Mucosa of descending colon (tissue), 3 donors: ENCODE measurements at regions not wholly inside any gene's neighbourhood (a gene's known extent, or its start where the extent isn't known, plus 50 kb on each side); places are given as distances from the start of the nearest gene placed in this dataset.

ENCODE experiments used
- ATAC-seq: fragments of 200-7000 bp; cut with Tn5 transposase; one replicate; pipeline ENCODE4 v1.9.1; 2020; ENCODE audit warnings: mild to moderate bottlenecking, moderate library complexity
- DNase-seq, 3 donors: peaks; one replicate each; pipeline ENCODE4 v3.0.0-alpha.2; 2020
- H3K36me3 ChIP-seq: fragments of 200-600 bp; one replicate; pipeline ENCODE4 v1.8.0; 2021; ENCODE audit warnings: low read depth, mild to moderate bottlenecking
- H3K4me1 ChIP-seq: fragments of 200-600 bp; one replicate; pipeline ENCODE4 v1.8.0; 2021; ENCODE audit warnings: low read depth, mild to moderate bottlenecking
- H3K4me3 ChIP-seq: fragments of 200-600 bp; one replicate; pipeline ENCODE4 v1.8.0; 2021; ENCODE audit warnings: mild to moderate bottlenecking
- H3K9me3 ChIP-seq: fragments of 200-600 bp; one replicate; pipeline ENCODE4 v1.8.0; 2021; ENCODE audit warnings: mild to moderate bottlenecking
- CTCF ChIP-seq: fragments of 200-600 bp; IDR thresholded peaks from one replicate; pipeline ENCODE4 v1.8.0; 2022; ENCODE audit warnings: antibody characterized with exemption, mild to moderate bottlenecking
- intact Hi-C, 2 donors: fragments of 100-400 bp; cut with DNase I in 1 of 2; cut with micrococcal nuclease in 1 of 2; formaldehyde crosslinking; loops; one replicate each; pipeline versions ENCODE4 v1.11.0 to v1.11.1; 2022; cut with DNase I, micrococcal nuclease
- donor health status: DM: no; HTN: no; CAD: no; lungs with moderate emphysema.
- donor health status: DM: no; HTN: no; CAD: no.
- donor health status: DM: no; HTN: yes; CAD: no.

DNA sequence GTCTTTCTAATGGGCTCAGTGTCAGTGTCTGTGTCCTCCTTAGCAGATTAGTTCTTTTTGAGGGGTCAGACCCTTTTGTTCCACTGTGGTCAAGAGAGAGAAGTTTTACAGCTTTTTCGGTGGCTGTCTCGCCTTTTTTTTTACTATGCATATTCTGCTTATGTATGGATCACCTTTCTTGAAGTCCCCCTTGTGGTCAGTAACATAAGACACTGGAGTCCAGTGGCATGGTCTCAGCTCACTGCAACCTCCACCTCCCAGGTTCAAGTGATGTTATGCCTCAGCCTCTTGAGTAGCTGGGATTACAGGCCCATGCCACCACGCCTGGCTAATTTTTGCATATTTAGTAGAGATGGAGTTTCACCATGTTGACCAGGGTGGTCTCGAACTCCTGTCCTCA, 54.0 kb upstream of the PGRMC2 start:
- intact Hi-C loops, result no loop called here
- no peaks in the 10 kb centered on the region for H3K9me3 ChIP-seq
- H3K4me3 ChIP-seq, result no peak overlapping the region
- no peak for TF ChIP-seq CTCF
- no peak for DNase-seq
- no peaks in the 10 kb centered on the region for H3K4me1 ChIP-seq
- no peak for ATAC-seq
- no peaks in the 10 kb centered on the region for H3K36me3 ChIP-seq

DNA sequence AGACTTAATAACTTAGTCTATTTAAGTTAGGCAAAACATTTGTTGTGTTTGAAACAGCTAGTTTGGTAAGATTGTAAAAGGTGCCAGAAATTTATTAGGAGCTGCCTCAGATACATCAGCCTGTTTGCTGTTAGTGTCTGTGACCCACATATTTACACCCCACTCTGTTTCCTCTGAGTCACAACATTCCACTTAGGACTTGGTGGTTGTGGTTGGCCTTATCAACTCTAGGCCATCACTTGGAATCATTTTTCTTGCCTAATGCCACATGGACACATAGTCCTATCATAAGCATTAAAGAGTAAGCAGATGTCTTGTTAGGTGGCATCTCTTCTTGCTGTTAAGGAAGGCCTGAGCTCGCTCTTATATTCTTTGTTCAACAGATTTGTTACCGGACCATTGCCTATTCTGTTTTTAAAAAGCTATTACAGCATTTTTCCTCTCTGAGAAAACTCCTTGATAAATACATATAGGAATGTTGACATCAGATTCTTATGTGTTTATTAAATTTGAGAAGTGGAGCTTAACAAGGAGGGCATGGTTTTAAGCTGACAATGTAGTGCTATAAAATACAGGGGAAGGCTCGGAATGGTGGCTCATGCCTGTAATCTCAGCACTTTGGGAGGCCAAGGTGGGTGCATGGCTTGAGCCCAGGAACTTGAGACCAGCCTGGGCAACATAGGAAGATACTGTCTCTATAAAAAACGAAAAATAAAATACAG, 51.2 kb upstream of the PGRMC2 start:
- TF ChIP-seq CTCF, result no peak
- DNase-seq (no peak), ATAC-seq (no peak)
- H3K4me3 ChIP-seq, result no peak overlapping the region
- H3K36me3 ChIP-seq, result no peaks in the 10 kb centered on the region
- no peaks in the 10 kb centered on the region for H3K4me1 ChIP-seq
- no peaks in the 10 kb centered on the region for H3K9me3 ChIP-seq
- intact Hi-C loops, result no loop called here

DNA sequence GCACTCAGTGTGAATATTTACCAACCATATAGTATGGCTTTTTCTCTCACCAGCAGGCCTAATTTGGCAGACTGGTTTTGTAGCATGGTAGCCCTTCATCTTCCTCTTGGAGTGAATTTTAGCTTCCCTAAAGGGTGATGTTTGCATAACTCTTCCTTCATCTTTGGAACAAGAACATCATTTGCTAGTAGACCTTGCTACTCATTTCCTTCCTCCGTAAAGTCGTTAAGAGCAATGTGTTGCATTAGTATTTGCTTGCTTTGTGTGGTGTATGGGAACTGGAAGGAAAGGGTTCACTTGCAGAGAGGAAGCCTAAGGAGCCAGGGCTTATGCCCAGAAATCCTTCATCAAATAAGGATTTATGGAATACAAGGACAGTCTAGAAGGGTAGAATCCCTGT, 50.2 kb upstream of the PGRMC2 start:
- no peak for DNase-seq
- no peak for TF ChIP-seq CTCF

More for the DNA sequence above, 50.2 kb upstream of the PGRMC2 start:
- intact Hi-C loops, result no loop called here
- no peak for ATAC-seq
- no peaks in the 10 kb centered on the region for H3K4me1 ChIP-seq
- no peak overlapping the region for H3K4me3 ChIP-seq
- no peaks in the 10 kb centered on the region for H3K9me3 ChIP-seq
- H3K36me3 ChIP-seq, result no peaks in the 10 kb centered on the region
